HG03103 (cell line): ENCODE measurements at regions not wholly inside any gene's neighbourhood (a gene's known extent, or its start where the extent isn't known, plus 50 kb on each side); places are given as distances from the start of the nearest gene placed in this dataset.

ENCODE experiments used
- ATAC-seq: cut with Tn5 transposase; IDR thresholded peaks from one replicate; pipeline ENCODE4 v1.9.1; 2021; ENCODE audit warnings: low read depth; ENCODE audit not compliant: unreplicated experiment

DNA sequence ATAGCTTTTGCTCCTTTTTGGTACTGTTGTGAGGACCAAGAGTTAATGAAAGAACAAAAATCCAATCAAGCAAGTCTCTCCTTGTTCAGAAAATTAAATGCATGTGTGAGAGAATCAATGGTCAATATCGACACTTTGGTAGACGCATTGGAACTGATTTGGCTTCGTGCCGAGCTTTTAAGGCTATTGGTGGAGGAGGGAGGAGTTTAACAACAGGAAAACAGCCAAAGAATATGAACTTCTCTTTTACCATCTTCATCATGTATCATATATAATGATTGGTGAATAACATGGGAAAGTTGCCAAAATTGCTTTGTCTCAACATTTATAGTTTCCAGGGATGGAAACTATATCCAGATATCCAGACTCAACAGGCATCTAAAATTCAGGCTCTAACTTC lies 266.5 kb upstream of the CITED2 start:
- peak; percentile 9 for ATAC-seq

DNA sequence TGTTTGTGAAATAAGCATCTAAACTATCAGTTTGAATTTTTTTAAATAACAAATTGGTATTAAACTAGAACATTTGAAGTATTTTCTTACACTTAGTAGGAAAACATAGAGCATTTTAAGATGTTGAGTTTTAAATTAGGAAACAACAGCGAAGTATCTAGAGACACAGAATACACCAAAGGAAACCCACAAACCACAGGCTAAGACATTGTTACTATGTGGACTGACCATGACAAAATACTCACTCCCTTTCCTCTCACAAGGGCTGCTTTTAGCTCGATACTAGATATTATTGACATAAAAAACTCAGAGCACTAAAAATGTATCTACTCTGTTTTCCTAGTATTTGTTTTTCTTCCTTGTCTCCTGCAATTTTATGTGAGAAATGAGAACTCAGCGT lies 266.0 kb upstream of the CITED2 start:
- peak; percentile 87 for ATAC-seq

DNA sequence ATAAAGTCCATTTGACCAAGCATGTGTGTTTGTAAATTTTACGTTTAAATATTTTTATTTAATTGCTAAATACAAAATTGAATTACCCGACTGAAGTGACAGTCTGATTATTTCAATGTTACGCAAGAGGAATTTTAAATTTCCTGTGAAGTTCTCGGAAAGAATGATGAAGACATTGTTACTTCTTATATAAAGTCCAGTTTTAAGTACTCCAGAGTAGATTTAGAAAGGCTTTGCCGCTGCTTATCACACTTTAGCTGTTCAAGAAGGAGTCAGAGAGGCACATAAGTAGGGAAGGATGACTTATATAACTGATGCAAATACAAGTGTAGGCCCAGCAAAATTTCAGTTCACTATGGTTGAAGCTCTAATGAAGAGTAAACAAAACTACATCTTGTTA lies 265.1 kb upstream of the CITED2 start:
- no peak for ATAC-seq

DNA sequence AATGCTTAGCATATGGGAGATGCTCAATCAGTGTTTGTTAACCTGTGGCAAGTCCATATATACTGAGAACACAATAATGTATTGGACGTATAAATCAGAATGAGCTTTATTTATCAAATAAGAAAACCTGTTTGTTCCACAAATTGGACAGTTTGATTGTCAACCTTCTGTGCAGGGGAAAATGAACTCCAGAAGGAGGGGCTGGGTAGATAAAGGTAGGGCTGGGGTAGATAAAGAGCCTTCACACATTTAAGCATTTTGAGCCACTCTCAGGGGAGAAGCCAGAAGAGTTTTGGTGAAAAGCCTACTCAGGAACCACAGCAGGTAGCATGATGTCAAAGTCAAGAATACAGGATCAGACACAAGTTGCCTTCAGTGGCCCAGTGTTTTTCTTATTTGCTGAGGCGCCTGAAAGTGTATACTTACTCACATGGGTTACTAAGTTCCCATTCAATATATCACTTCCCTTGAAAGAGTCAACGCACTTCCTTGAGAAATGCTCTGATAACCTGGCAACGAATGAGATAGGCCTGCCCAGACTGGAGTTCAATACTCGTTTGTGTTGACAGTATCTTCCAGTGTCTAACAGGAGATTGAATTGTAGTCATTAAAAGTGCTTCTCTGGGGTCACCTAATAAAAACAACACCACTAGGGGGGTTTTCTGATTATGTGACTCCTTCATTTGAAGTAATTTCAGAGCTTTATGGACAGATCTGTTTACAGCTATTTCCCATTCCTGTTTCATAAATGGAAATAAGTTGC lies 263.9 kb upstream of the CITED2 start:
- ATAC-seq = no peak

GRCh38 chr6:139637766-139638165 lies 263.3 kb upstream of the CITED2 start:
- no peak for ATAC-seq

GRCh38 chr6:139636391-139636790 lies 261.9 kb upstream of the CITED2 start:
- no peak for ATAC-seq

- no peak for ATAC-seq
Measured at GRCh38 chr6:139635401-139636130, 261.1 kb upstream of the CITED2 start.

DNA sequence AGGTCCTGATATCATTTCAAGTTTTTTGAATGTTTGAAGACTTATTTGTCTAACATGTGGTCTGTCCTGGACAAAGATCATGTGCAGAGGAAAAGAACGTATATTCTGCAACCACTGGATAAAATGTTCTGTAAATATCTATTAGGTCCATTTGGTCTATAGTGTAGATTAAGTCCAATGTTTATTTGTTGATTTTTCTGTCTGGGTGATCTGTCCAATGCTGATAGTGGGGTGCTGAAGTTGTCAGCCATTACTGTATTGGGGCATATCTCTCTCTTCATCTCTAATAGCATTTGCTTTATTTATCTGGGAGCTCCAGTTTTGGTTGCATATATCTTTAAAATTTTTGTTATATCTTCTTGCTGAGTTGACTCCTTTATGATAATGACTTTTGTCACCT lies 258.4 kb upstream of the CITED2 start:
- no peak for ATAC-seq

DNA sequence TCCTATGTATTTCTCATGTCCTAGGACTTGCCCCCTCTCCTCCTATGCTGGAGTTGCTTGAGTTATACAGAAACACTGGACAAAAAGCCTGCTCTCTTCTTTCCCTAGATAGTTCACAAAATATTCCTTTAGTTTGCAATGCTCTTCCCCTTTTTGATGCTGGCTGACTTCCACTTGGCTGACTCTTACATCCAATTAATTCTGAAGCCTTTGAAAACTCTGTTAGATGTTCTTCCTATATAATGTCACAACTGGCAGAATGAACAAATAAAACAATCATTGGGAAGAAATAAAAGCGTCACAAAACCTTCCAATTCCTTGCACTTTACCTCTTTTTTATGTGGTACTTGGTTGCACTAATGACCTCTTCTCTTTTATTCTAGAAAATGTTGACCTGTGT lies 253.8 kb upstream of the CITED2 start:
- ATAC-seq = no peak

DNA sequence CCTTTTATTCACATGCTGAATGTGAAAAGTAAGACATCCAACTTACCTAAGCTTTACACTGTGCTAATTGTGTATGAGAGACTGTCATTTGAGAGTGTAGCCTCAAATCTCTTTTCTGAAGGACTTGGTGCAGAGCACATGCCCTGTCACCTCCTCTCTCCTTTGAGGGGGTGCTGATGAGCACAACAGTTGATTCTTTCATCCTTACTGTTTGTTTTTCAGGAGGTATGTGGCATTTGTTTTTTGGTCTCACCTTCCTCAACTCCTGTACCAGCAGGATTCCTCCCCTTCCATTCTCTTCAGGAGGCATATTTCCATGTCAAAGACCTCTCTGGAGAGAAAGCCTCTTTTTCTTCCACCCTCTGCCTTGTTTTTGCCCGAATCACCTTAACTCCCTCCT lies 252.6 kb upstream of the CITED2 start:
- no peak for ATAC-seq

DNA sequence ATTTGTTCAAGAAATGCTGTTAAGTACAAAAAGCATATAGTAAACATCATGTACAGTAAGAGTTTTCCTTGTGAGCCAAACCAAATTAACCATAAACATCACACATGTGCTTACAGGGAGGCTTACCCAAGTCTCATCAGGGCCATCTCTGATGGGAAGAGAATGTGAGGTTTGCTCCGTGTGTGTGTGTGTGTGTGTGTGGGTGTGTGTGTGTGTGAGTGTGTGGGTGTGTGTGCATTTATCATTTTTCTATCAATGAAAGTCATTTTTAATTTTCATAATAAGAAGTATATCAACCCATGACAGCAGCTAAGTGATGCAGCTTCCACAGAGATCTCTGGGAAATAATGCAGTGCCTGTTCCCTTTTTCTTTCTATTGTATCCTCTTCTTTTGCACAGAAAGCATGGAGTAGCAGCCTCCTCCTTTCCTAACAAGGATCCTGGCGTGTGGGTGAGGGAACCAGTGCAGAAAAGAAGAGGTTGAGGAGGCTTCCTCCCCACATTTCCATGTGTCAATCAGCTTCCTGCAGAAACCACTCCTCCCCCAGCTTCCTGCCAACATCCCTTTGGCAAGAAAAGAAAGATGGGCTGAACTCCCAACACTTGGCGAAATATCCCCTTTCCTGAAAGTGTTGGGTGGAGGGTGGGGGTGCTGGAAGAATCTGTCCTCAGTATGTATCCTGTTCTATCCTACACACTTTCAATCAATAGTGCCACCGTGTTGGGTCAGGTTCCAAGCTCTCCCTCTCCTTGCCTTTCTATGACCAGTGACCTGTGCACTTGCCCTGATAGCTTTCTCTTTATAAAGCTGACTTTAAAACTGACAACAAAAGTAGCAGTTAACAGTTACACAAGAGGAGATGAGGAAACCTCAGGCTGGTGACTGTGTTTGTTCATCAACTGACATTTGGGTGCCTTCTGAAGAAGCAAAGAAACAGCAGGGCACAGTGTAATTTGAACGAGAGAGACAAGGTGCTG lies 251.8 kb upstream of the CITED2 start:
- ATAC-seq = no peak

GRCh38 chr6:139625081-139625939 lies 250.9 kb upstream of the CITED2 start:
- no peak for ATAC-seq

DNA sequence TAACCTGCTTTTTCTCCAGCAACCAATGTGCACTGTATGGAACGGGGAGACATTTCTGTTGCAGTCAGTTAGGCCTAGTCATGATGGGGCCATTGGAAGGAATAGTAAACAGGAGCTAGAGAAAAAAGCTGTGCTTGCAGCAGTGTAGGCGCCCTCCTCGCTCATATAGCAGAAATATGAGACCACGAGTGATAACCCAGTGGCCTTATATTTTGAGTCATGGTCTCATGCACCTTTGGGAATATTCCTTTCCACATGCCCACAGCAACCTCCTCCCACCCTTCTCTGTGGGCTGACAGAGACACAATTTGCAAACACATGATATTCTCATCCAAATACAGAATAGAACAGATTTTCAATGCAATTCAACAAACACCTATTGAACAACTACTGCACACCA lies 248.9 kb upstream of the CITED2 start:
- no peak for ATAC-seq

DNA sequence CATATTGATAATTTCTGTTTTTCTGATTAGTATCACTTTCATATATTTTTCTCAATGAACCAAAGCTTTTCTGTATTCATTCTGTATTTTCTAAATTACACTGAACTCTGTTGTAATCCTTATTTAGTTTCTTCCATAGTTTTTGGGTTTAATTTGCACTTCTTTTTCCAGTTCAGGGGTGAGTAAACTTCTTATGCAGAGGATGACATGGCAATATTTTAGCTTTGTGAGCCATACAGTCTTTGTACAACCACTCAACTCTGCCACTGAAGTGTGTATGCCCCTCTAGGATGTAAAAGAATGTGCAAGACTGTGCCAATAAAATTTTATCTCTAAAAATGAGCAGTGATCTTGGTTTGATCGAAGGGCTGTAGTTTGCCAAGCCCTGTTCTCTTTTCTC lies 239.0 kb upstream of the CITED2 start:
- ATAC-seq = no peak

- ATAC-seq = no peak
Measured at GRCh38 chr6:139612135-139612465, 237.7 kb upstream of the CITED2 start.

DNA sequence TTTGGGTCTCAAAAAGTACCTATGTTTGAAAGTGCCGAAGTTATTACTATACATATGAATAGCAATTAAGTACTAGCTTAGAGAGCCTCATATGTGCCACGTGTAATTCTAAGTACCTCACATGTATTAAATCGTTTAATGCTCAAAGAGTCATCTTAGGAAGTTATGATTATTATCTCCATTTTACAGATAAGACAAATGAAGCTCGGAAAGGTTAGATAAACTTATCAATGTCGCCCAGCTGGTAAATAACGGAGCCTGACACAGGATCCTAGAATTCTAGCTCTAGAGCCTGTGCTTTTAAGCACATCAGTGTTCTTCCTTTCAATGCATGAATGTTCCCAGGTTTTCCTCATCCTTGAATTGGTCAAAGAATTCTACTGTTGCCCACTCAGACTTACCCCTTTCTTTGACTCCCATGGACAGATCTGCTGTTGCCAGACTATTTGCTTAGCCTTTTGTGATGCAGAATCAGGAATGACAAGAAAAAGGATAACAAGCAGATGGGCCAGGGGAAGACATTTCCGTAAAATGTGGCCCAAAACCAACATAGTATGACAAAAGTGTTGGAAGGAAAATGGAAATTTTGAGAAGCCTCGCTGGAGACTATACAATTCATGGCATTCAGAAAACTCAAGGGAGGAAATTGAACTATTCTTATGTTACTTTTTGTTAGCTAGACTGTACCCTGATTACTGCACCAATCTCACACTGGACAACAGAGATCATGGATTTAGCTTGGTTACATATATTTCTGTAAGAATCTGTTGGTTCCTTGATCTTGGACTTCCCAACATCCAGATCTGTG lies 237.1 kb upstream of the CITED2 start:
- no peak for ATAC-seq

DNA sequence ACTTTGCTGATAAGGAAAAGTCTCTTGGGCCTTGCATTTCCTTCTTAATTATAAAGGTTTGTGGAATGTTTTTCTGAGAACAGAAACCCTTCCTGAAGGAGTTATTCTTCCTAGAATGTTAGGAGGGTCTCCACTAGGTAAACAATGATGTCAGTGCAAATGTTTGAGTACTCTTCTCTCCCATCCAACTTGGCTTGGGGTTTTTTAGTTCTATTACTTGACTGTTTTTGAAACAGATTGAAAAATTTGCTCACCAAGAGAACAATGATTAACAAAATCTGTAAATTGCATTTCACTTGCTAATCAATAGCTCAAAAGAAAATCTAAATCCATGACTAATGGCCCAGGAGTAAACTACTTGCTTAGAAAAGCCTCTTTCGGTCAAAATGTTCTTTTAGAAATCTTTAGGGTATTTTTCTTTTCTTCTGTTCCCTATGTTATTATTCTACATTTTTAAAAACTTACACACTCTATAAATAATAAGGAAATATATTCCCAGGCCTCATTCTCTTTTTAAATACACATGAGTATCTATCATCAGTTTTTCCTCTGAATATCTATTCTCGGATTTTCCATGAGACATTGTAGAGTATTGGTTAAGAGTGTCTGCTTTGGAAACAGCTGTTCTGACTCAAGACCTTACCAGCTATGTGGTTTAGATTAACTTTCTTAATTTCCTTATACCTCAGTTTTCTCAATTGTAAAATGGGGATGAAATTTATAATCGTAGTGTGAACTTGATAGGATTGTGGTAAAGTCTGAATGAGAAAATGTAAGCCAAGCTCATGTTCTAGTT lies 234.2 kb upstream of the CITED2 start:
- no peak for ATAC-seq

DNA sequence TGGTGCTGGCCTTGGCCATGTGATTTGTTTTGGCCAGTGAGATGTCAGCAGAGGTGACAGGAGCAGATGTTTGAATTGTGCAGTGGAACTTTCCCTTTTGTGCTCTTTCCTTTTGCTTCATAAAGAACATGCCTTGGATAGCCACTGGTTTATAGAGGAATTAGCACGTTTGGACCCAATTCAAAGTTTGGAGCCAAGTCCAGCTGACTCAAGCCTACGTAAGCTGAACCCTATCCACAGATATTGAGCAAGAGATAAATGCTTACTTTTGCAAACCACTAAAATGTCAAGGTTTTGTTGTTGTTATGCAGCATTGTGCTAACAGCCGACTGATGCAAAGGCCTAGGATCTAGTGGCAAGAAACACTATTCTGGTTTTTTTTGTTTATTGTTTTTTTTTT lies 230.9 kb upstream of the CITED2 start:
- ATAC-seq = no peak

DNA sequence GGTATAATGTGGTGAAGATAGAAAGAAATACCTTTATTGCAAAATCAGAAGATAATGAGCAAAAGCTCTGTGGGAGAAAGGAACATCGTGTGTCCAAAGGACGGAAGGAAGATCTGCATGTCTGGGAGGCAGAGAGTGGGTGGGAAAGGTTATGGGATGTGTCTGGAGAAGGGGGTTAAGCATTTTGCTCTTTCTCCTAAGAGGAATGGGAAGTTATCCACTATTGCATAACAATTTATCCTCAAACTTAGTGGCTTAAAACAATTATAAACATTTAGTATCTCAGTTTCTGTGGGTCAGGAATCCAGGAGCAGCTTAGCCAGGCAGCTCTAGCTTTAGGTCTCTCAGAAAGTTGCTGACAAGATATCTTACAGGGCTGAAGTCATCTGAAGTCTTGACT lies 229.1 kb upstream of the CITED2 start:
- no peak for ATAC-seq
